Transverse colon (tissue), 4 donors: ENCODE measurements at regions not wholly inside any gene's neighbourhood (a gene's known extent, or its start where the extent isn't known, plus 50 kb on each side); places are given as distances from the start of the nearest gene placed in this dataset.

Experiments used
- DNase-seq: peaks from one replicate; pipeline ENCODE4 v3.0.0-alpha.2; 2019
- H3K27ac ChIP-seq, 4 donors: fragments of 200-600 bp; sonication (generic); 2 replicates each; pipeline ENCODE4 v1.5.1; 2016 to 2018; ENCODE audit warnings: inconsistent platforms in 4 of 4
- H3K27me3 ChIP-seq: fragments of 200-600 bp; sonication (generic); 2 replicates; pipeline ENCODE4 v1.5.1; 2017; ENCODE audit warnings: inconsistent platforms
- H3K36me3 ChIP-seq, 4 donors: fragments of 200-600 bp; sonication (generic); 2 replicates each; pipeline ENCODE4 v1.5.1; 2017 to 2019; ENCODE audit warnings: inconsistent platforms in 4 of 4
- H3K4me1 ChIP-seq, 4 donors: fragments of 200-600 bp; sonication (generic); 2 replicates each; pipeline ENCODE4 v1.5.1; 2017 to 2020; ENCODE audit warnings: inconsistent platforms in 4 of 4
- H3K4me3 ChIP-seq, 4 donors: fragments of 200-600 bp; sonication (generic); 1 replicate in 1 of 4; 2 replicates in 3 of 4; pipeline versions ENCODE4 v1.5.1 to v1.6.1; 2017 to 2019; ENCODE audit warnings: inconsistent platforms in 4 of 4
- H3K9me3 ChIP-seq, 2 donors: fragments of 200-600 bp; sonication (generic); 2 replicates each; pipeline ENCODE4 v1.5.1; 2017 to 2019; ENCODE audit warnings: inconsistent platforms in 2 of 2
- EP300 ChIP-seq: sonication (generic); formaldehyde crosslinking; IDR thresholded peaks from one replicate; pipeline ENCODE4 v1.6.1; 2017; ENCODE audit warnings: antibody characterized with exemption, low read depth
- POLR2A ChIP-seq: fragments of 450-650 bp; IDR thresholded peaks from one replicate; pipeline ENCODE4 v1.6.1; 2016; ENCODE audit warnings: antibody characterized with exemption, mild to moderate bottlenecking, moderate library complexity
- POLR2AphosphoS5 ChIP-seq, 3 donors: sonication (generic); formaldehyde crosslinking; IDR thresholded peaks; one replicate each; pipeline ENCODE4 v1.6.1; 2016; ENCODE audit warnings: antibody characterized with exemption in 3 of 3
- WGBS, 2 donors: methylation state at CpG; one replicate each; pipeline ENCODE4 v1.1.5; 2018; ENCODE audit warnings: low coverage in 1 of 2; 5-methylcytosine and 5-hydroxymethylcytosine counted together
- in situ Hi-C, 4 donors: fragments of 200-750 bp; cut with MboI; loops; one replicate each; pipeline versions ENCODE4 v1.15.0 to v1.15.1; 2017; ENCODE audit warnings: low sequenced_read_pairs in 3 of 4, low pct_ligation_motif_present in 1 of 4, low pct_unique_long_range_greater_than_20kb in 1 of 4
- intact Hi-C: fragments of 100-400 bp; cut with DNase I; formaldehyde crosslinking; loops from one replicate; pipeline ENCODE4 v1.15.1; 2023; ENCODE audit warnings: low total_unique reads
- TF ChIP-seq, protein P1 (sequence below), 5 experiments: fragments of 200-600 bp in 3 of 5; fragments of 450-650 bp in 2 of 5; sonication (generic) in 3 of 5; IDR thresholded peaks; 1 replicate in 2 of 5; 2 replicates in 3 of 5; pipeline ENCODE4 v1.5.1; 2016 to 2017; ENCODE audit warnings: antibody characterized with exemption in 5 of 5, inconsistent platforms in 3 of 5, mild to moderate bottlenecking in 2 of 5, moderate library complexity in 1 of 5

DNA sequence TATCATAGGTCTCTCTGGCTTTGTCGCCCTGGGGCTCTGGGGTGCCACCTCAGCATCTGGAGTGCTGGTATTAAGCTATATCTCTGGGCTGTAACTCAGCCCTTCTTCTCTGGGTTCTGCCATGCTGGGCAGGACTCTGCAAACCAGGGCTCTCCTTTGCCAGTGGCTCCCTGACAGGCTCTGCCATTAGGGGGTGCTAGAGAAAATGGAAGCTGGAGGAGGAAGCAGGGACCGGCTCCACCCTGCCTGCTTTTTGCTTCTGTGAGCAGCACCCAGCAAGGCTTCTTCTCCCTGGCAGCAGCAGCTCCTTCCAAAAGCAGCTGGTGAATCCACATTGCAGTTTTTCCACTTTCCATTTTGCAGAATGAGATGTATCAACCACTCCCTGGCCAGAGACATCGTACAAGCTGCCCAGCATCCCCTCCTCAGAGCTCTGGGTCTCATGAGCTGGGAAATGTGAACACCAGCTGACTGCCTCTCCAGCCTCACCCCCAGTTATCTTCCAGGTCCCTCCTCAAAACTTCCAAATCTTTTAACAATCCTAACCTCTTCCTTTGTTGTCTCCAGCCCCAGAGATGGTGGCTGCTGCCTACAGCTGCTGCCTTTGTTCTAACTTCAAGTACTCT lies 165.0 kb downstream of the ABHD5 start:
- intact Hi-C loops: no loop called here

DNA sequence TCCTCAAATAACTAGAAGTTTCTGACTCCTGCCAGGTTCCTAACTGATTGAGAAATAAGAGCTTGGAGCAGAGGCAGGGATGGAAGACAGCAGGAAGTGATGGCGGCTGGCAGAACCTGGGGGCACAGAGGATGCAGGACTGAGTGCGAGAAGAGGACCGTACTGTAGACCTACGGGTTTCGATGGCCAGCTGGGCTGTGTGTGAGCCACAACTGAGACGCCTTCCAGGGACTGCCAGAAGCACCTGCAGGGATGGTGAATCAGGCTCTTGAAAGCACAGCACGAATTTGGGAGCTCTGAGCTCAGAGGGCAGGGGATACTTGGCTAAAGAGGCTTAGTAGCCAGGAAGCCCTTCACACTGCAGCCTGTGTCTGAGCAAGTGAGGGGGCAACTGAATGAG lies 165.6 kb downstream of the ABHD5 start:
- Histone ChIP-seq H3K4me1 (no peaks in the 10 kb centered on the region), H3K4me3 (no peak overlapping the region), H3K9me3 (no peaks in the 10 kb centered on the region), H3K36me3 (no peaks in the 10 kb centered on the region), H3K27ac (no peak overlapping the region), H3K27me3 (peaks cover 68% of the 10 kb centered on the region)
- DNase-seq: no peak
- in situ Hi-C loops: no loop called here
- intact Hi-C loops: no loop called here
- no peak for TF ChIP-seq POLR2AphosphoS5 (IDR thresholded peaks at IDR 0.05)
- no peak for TF ChIP-seq EP300
- no peak for TF ChIP-seq POLR2A
- TF ChIP-seq, protein P1, sequence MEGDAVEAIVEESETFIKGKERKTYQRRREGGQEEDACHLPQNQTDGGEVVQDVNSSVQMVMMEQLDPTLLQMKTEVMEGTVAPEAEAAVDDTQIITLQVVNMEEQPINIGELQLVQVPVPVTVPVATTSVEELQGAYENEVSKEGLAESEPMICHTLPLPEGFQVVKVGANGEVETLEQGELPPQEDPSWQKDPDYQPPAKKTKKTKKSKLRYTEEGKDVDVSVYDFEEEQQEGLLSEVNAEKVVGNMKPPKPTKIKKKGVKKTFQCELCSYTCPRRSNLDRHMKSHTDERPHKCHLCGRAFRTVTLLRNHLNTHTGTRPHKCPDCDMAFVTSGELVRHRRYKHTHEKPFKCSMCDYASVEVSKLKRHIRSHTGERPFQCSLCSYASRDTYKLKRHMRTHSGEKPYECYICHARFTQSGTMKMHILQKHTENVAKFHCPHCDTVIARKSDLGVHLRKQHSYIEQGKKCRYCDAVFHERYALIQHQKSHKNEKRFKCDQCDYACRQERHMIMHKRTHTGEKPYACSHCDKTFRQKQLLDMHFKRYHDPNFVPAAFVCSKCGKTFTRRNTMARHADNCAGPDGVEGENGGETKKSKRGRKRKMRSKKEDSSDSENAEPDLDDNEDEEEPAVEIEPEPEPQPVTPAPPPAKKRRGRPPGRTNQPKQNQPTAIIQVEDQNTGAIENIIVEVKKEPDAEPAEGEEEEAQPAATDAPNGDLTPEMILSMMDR (IDR thresholded peaks at IDR 0.05): no peak
- whole genome bisulfite sequencing, 2 donors: 79 to 90% methylated on average over 2 to 7 of the region's 7 CpGs

More for the DNA sequence above, 165.0 kb downstream of the ABHD5 start:
- Histone ChIP-seq H3K27me3 (peaks cover 72% of the 10 kb centered on the region), H3K4me3 (no peak overlapping the region), H3K9me3 (no peaks in the 10 kb centered on the region), H3K4me1 (no peaks in the 10 kb centered on the region), H3K27ac (no peak overlapping the region), H3K36me3 (no peaks in the 10 kb centered on the region)
- peak; percentile 70 for DNase-seq
- TF ChIP-seq EP300 (no peak), POLR2AphosphoS5 (IDR thresholded peaks at IDR 0.05) (no peak)
- TF ChIP-seq, protein P1 (IDR thresholded peaks at IDR 0.05): peak; percentile 34 to 60 (median 54)
- WGBS, 2 donors: 30% methylated on average over 3 of the region's 3 CpGs; no CpG with 5 or more reads in 1 of the 2 donors
- in situ Hi-C loops: no loop called here

DNA sequence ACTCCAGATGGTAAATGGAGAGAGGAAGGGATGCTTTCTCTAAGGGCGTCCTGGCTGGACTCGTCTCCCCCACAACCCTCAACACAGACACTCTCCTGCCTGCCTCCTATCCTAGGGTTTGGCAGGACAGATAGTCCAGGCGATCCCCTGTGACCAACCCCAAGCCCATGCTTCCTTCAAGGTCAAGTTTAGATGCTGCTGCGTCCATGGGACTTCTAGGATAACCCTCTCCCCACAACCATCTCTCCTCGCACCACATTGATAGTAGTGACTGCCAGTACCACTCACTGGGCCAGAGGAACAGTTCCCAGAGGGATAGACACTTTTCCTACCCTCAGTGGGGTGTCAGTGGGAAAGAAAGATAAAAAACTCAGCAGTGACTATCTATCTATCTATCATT lies 166.0 kb downstream of the ABHD5 start:
- TF ChIP-seq EP300: no peak
- intact Hi-C loops: no loop called here
- Histone ChIP-seq H3K27me3 (peaks cover 63% of the 10 kb centered on the region), H3K27ac (no peak overlapping the region), H3K4me1 (no peaks in the 10 kb centered on the region), H3K4me3 (no peak overlapping the region), H3K36me3 (no peaks in the 10 kb centered on the region), H3K9me3 (no peaks in the 10 kb centered on the region)
- 81% methylated on average over 5 of the region's 5 CpGs; no CpG with 5 or more reads in 1 of the 2 donors for WGBS, 2 donors
- DNase-seq: no peak
- in situ Hi-C loops: no loop called here

DNA sequence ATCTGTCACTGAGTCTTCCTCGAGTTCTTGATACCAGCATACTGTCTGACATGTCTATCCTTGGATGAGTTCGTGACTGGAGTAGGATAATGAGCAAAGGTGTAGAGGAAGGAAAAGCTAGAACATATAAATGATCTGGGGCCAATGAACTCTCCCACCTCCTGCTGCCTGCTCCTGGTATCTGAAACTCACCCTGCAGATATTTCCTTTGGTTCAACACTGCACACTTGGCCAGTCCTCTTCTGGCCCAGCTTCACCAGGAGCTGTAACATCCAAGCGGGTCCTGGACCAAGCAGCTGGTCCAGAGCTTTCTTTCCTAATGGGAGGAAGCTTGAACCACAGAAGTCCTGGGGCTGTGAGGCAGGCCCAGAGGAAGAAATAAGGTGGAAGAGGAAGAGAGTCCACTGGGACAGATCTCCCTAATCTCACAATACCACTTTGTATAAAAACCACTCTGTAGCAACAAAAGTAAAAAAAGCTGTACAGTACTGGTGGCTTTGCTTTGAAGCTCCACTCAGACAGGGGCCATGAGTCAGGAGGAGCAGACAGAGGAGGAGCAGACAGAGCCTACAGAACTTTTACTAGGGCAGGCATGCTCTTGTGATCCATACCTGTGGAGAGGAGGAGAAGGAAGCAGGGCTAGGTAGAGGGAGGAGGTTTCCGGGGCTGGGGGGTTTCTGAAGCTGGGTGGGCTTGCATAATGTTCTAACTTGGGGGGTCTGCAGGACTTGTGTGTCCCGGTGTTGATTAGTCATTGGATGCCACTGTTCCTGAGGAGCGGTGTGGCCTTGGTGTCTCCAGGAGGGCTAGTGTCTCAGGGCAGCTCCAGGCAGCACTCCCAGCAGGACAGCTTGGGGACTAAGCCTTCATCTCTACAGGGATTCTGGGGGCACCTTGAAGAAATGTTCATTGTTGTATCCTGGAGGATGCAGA lies 166.9 kb downstream of the ABHD5 start:
- H3K9me3 ChIP-seq: no peaks in the 10 kb centered on the region
- intact Hi-C loops: no loop called here
- no peak overlapping the region for H3K27ac ChIP-seq
- TF ChIP-seq, protein P1 (IDR thresholded peaks at IDR 0.05): no peak
- no peak for TF ChIP-seq POLR2AphosphoS5 (IDR thresholded peaks at IDR 0.05)
- no peak for TF ChIP-seq EP300
- no peak for TF ChIP-seq POLR2A
- in situ Hi-C loops: no loop called here
- H3K36me3 ChIP-seq: no peaks in the 10 kb centered on the region
- 56 to 72% methylated on average over 2 to 6 of the region's 6 CpGs for WGBS, 2 donors
- H3K4me3 ChIP-seq: no peak overlapping the region
- DNase-seq: no peak
- H3K4me1 ChIP-seq: no peaks in the 10 kb centered on the region
- H3K27me3 ChIP-seq: peaks cover 57% of the 10 kb centered on the region
